GM19324 (cell line): ENCODE measurements at regions not wholly inside any gene's neighbourhood (a gene's known extent, or its start where the extent isn't known, plus 50 kb on each side); places are given as distances from the start of the nearest gene placed in this dataset.
"Not testable (repeated sequence)": the region's sequence is repeated elsewhere in the genome, so short reads cannot be mapped to it uniquely, and the experiment has no call there.

ENCODE experiments used
- ATAC-seq: cut with Tn5 transposase; IDR thresholded peaks from one replicate; pipeline ENCODE4 v1.9.1; 2021; ENCODE audit warnings: mild to moderate bottlenecking, moderate library complexity; ENCODE audit not compliant: unreplicated experiment, low FRiP score

GRCh38 chr5:68028131-68028727, 187.3 kb upstream of the PIK3R1 start:
- no peak for ATAC-seq

- no peak for ATAC-seq
These were observed 188.0 kb upstream of the PIK3R1 start for GRCh38 chr5:68027519-68027918.

DNA sequence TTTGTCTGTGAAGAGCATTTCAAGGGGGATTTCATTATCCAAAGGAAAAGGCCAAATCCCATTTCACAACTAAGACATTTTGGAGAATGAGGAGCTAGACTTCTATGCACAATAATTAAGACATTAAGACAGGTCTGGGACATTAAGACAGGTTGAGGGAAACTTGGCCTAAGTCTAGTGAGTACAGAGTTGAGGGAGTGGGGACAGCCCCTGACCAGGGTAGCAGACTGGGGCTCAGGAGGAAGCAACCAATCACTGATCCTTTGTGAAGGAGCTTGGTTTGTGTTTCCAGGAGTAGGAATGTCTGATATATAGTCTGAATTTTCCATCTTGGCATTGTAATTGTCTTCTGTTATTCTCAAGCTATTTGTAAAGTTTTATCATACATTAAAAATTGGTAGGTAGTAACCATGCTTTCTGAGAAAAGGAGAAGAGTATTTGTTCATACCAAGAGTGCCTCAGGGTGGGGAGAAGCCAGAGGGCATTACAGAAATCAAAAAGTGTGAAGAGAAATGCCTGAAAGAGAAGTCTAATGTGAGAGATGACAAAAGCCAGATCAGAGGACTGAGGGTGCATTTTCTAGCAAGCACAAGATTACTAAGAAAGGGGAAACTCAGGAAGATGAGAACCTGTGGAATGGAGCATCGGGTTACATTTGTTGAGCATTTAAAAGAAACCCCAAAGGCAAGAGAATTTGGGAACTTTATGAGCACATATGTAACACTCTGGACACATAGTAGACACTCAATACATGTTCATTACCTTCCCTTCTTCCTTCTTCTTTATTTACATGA, 189.3 kb upstream of the PIK3R1 start:
- ATAC-seq, result no peak

DNA sequence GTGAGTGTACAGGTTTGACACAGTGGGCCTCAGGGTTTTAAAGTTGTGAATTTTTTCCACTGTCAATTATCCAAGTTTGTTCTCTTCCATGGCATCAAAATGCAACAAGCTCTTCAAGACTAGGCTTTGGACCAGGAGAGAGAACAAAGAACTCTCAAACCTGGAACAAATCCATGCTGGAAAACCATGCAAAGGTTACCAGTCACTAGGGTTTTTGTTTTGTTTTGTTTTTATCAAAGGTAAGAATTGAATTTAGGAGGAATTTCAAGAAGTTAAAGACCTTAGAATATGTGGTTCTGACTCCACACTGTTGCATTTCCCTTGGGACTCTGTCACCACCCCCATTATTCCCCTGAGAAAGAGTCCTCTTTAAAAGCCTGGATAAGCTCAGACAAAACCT, 191.1 kb upstream of the PIK3R1 start:
- no peak for ATAC-seq

GRCh38 chr5:68021916-68022315, 193.6 kb upstream of the PIK3R1 start:
- ATAC-seq, result no peak

- no peak for ATAC-seq
These were observed 194.3 kb upstream of the PIK3R1 start for GRCh38 chr5:68021227-68021626.

- ATAC-seq, result not testable (repeated sequence)
These were observed 195.0 kb upstream of the PIK3R1 start for GRCh38 chr5:68020461-68020969.

DNA sequence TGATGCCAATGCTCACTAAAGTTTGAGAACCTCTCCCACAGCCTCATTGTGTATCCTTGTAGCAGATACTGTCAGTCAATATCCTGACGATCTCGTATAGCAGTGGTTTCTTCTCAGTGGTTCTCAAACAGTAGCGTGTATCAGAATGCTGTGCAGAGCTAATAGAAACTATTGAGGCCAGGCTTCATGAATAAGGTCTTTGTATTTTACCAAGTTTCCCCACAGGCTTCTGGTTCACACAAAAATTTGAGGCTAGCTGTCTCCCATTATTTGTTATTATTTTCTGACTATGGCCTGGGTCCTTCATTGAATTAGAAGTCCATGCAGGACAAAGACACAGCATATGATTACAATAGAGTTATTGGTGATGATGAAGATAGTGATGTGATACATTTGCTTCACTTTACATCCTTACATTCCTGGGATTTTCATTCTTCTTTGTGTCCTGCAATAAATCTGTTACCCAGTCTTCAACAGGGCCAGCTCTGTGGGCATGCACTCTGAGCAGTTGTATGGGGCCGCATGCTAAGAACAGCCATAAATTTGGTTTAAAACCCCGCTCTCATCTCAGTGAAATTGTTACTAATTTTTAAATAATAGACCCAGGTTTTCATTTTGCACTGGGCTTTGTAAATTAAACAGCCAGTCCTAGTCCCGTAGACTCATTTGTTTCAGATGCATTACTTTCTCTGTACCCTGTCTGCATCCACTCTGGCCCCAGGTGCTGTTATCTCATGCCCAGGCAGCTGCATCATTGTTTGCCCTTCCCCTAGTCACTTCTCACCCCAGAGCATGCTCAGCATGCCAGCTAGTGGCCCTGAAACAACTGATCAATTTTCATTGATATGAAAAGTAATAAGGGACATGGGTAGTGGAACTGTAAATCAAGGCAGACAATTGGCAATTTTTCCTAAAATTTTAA, 199.9 kb upstream of the PIK3R1 start:
- no peak for ATAC-seq

GRCh38 chr5:68012831-68013230, 202.7 kb upstream of the PIK3R1 start:
- ATAC-seq, result no peak

GRCh38 chr5:68012429-68012828, 203.1 kb upstream of the PIK3R1 start:
- no peak for ATAC-seq

- no peak for ATAC-seq
These were observed 203.8 kb upstream of the PIK3R1 start for GRCh38 chr5:68011801-68012200.

- no peak for ATAC-seq
These were observed 204.2 kb upstream of the PIK3R1 start for GRCh38 chr5:68011259-68011760.

DNA sequence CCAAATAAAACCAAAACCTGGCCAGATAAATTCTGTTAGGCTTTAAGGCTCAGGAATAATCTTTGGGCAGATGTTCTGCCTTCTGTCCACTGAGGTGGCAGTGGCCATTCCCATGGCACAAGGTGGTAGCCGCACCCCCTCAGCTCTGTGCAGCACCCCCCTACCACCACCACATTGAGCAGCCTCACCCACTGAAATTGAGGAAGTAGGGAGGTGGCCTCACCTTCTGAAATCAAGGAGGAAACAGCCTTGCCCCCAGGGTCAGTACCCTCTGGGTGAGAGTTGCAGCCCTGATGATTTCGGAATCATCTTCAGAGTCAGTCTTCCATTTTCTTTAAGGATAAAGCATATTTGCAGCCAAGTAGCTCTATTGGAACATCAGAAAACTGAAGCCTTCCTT, 204.8 kb upstream of the PIK3R1 start:
- ATAC-seq, result no peak

GRCh38 chr5:68007451-68007850, 208.1 kb upstream of the PIK3R1 start:
- ATAC-seq, result no peak

DNA sequence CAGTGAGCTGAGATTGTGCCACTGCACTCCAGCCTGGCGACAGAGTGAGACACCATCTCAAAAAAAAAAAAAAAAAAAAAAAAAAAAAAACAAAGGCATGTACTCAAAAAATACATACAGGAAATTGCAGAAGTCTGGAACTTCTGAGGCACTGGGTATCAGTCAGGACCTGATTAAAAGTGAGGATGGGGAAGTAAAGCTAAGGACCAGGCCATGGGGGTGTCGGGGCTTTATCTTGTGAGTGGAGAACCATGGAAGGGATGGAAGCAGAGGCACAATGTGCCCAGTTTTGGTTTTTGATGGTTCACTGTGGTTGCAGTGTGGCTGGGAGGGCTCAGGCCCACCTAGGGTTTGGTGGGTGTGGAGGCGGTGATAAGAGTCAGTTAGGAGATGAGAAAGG, 212.7 kb upstream of the PIK3R1 start:
- ATAC-seq, result no peak

DNA sequence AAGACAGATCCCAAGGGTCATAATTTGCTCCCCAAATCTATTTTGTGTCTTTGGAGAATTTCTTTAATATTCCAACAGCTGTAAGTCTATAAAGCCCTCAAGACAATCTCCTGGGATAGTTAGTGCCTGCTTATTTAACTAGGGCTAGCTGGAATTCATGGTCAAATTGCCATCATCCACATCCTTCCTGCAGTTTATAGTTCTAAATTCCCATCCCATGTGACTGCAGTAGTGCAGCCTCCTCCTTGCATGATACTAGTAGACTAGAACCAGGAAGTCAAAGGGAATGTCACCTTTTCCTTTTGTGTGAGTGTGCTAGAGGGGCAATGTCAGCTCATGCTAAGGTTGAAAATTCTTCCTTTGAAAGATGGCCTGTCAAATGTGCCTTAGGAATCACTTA, 214.8 kb upstream of the PIK3R1 start:
- no peak for ATAC-seq

DNA sequence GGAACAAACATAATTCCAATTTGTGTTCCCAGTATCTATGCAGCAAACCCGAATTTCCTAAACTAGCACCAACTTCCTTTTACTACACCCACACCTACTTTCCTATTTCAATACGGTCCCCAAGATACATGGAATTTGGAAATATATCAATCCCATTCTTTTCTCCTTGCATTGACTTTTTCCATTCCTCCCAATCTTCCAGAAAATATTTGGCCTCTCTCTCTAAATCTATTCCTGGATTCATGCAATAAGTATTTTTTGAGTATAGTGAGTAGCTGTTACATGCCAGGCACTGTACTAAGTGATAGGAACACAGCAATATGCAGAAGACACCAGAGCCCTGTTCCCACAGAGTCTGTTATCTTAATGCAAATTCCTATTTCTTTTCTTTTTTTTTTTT, 216.2 kb upstream of the PIK3R1 start:
- ATAC-seq, result no peak

GRCh38 chr5:67998709-67999261, 216.8 kb upstream of the PIK3R1 start:
- no peak for ATAC-seq

DNA sequence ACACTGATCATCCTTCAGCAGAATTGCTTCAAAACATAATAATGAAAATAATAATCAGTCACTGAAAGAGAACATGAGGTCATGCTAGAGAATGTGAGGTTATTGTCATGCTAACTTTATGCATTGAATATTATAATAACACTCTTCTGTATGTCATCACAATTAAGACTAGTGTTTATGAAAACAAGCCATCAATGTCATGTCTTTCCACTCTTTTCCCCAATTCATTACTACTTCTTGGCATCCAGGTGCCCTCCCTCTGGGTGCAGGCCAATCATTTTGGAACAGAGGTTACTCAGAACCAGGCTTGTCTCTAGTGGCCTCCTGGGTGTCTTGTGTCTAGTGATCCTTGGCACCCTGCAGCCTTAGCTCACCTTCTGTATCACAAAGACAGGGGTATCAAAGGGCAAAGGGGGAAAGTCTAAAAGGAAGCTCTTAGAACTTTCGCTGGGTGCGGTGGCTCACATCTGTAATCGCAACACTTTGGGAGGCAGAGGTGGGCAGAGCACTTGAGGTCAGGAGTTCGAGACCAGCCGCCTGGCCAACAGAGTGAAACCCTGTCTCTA, 217.6 kb upstream of the PIK3R1 start:
- ATAC-seq, result no peak

GRCh38 chr5:67997148-67997547, 218.4 kb upstream of the PIK3R1 start:
- no peak for ATAC-seq
